SK-N-SH (cell line): ENCODE measurements at regions not wholly inside any gene's neighbourhood (a gene's known extent, or its start where the extent isn't known, plus 50 kb on each side); places are given as distances from the start of the nearest gene placed in this dataset.

Experiments used
- CTCF ChIA-PET: fragments of 300-600, 350-600 bp; formaldehyde crosslinking; extraction: SDS; loops from one replicate; lab custom pipeline; 2021; lab: Yijun Ruan, JAX
- POLR2A ChIA-PET: fragments of 350-600 bp; sonication (Branson Sonifier 250); formaldehyde crosslinking; extraction: SDS; loops from one replicate; lab custom pipeline; 2020; ENCODE audit warnings: antibody characterized with exemption, inconsistent platforms; lab: Yijun Ruan, JAX
- DNase-seq: peaks from one replicate; pipeline ENCODE4 v3.0.0; 2012
- H2AFZ ChIP-seq: fragments of 200-600 bp; sonication (generic); 2 replicates; pipeline ENCODE4 v1.8.1; 2016; ENCODE audit warnings: antibody characterized with exemption, mild to moderate bottlenecking, low read depth
- H3F3A ChIP-seq: fragments of 200-600 bp; sonication (generic); replicated peaks from 2 replicates; pipeline ENCODE3; 2016; ENCODE audit warnings: antibody characterized with exemption, mild to moderate bottlenecking; ENCODE audit not compliant: insufficient read depth
- H3K27ac ChIP-seq, 2 experiments: fragments of 200-500 bp in 1 of 2; fragments of 200-600 bp in 1 of 2; sonication (Bioruptor generic) in 1 of 2; sonication (generic), shearing (Covaris generic) in 1 of 2; 2 replicates each; pipeline versions ENCODE4 v1.5.1 to v1.6.1; 2014 to 2016; ENCODE audit warnings: low read depth in 2 of 2, inconsistent platforms in 1 of 2, low read length in 1 of 2, mild to moderate bottlenecking in 1 of 2, mixed read lengths in 1 of 2
- H3K27me3 ChIP-seq: fragments of 200-600 bp; sonication (generic), shearing (Covaris generic); 2 replicates; pipeline ENCODE4 v1.6.1; 2016; ENCODE audit warnings: mixed run types; ENCODE audit not compliant: insufficient read depth
- H3K36me3 ChIP-seq, 2 experiments: fragments of 200-500 bp in 1 of 2; fragments of 200-600 bp in 1 of 2; sonication (Bioruptor generic) in 1 of 2; sonication (generic) in 1 of 2; replicated peaks in 1 of 2; 2 replicates each; pipeline versions ENCODE3 to v1.5.1; 2014 to 2016; ENCODE audit warnings: low read length in 1 of 2, mild to moderate bottlenecking in 1 of 2; ENCODE audit not compliant: insufficient read depth in 2 of 2, control insufficient read depth in 1 of 2
- H3K4me1 ChIP-seq, 2 experiments: fragments of 200-500 bp in 1 of 2; fragments of 200-600 bp in 1 of 2; sonication (Bioruptor generic) in 1 of 2; sonication (generic), shearing (Covaris generic) in 1 of 2; 2 replicates each; pipeline versions ENCODE4 v1.5.1 to v1.6.1; 2014 to 2016; ENCODE audit warnings: low read depth in 1 of 2, low read length in 1 of 2, mixed run types in 1 of 2; ENCODE audit not compliant: insufficient read depth in 2 of 2, control insufficient read depth in 1 of 2
- H3K4me2 ChIP-seq: fragments of 200-600 bp; sonication (generic), shearing (Covaris generic); 2 replicates; pipeline ENCODE4 v1.6.1; 2017; ENCODE audit warnings: mixed run types
- H3K4me3 ChIP-seq, 2 experiments: fragments of 200-500 bp in 1 of 2; fragments of 200-600 bp in 1 of 2; sonication (Bioruptor generic) in 1 of 2; sonication (generic), shearing (Covaris generic) in 1 of 2; 2 replicates each; pipeline versions ENCODE4 v1.5.1 to v1.8.1; 2014 to 2016; ENCODE audit warnings: low read depth in 2 of 2, inconsistent platforms in 1 of 2, low read length in 1 of 2, mild to moderate bottlenecking in 1 of 2, mixed read lengths in 1 of 2, moderate library complexity in 1 of 2
- H3K79me2 ChIP-seq: fragments of 200-600 bp; sonication (generic); 2 replicates; pipeline ENCODE4 v1.8.1; 2017; ENCODE audit warnings: mild to moderate bottlenecking; ENCODE audit not compliant: insufficient read depth
- H3K9ac ChIP-seq: fragments of 200-600 bp; sonication (generic); 2 replicates; pipeline ENCODE4 v1.6.1; 2017; ENCODE audit warnings: mixed run types
- H3K9me2 ChIP-seq: fragments of 200-600 bp; sonication (generic); 2 replicates; pipeline ENCODE4 v1.6.1; 2017; ENCODE audit warnings: mixed run types
- H3K9me3 ChIP-seq: fragments of 200-600 bp; sonication (generic); 2 replicates; pipeline ENCODE4 v1.6.1; 2017; ENCODE audit warnings: mixed run types, mild to moderate bottlenecking, moderate library complexity
- H4K20me1 ChIP-seq: fragments of 200-600 bp; sonication (generic); 2 replicates; pipeline ENCODE4 v1.6.1; 2017; ENCODE audit warnings: mild to moderate bottlenecking, mixed run types; ENCODE audit not compliant: insufficient read depth
- EP300 ChIP-seq, 2 experiments: IDR thresholded peaks; 2 replicates each; pipeline versions ENCODE4 v1.4.0 to v1.6.1; 2012; ENCODE audit warnings: borderline replicate concordance in 1 of 2, low read depth in 1 of 2, low read length in 1 of 2
- EZH2phosphoT487 ChIP-seq: fragments of 200-600 bp; sonication (generic); IDR thresholded peaks from 2 replicates; pipeline ENCODE4 v1.6.1; 2017; ENCODE audit warnings: low read depth, mixed run types, mild to moderate bottlenecking, antibody characterized with exemption, moderate library complexity, borderline replicate concordance
- FOXM1 ChIP-seq: IDR thresholded peaks from 2 replicates; pipeline ENCODE4 v1.4.0; 2012; ENCODE audit warnings: low read depth, mild to moderate bottlenecking
- GABPA ChIP-seq: IDR thresholded peaks from 2 replicates; pipeline ENCODE4 v1.4.0; 2012; ENCODE audit warnings: low read depth, mild to moderate bottlenecking
- JUND ChIP-seq: IDR thresholded peaks from 2 replicates; pipeline ENCODE4 v1.4.0; 2012
- MEF2A ChIP-seq: IDR thresholded peaks from 2 replicates; pipeline ENCODE4 v1.4.0; 2012; ENCODE audit warnings: low read depth, borderline replicate concordance
- MXI1 ChIP-seq: IDR thresholded peaks from 2 replicates; pipeline ENCODE4 v1.6.1; 2012; ENCODE audit warnings: mild to moderate bottlenecking, low read depth, low read length, improper control_type of control experiment
- NFIC ChIP-seq: IDR thresholded peaks from 2 replicates; pipeline ENCODE4 v1.4.0; 2012; ENCODE audit warnings: borderline replicate concordance
- NRF1 ChIP-seq: IDR thresholded peaks from 2 replicates; pipeline ENCODE4 v1.6.1; 2012; ENCODE audit warnings: low read depth, mild to moderate bottlenecking, low read length
- POLR2AphosphoS5 ChIP-seq: IDR thresholded peaks from 2 replicates; pipeline ENCODE4 v1.6.1; 2012; ENCODE audit warnings: low read depth, low read length
- RCOR1 ChIP-seq: fragments of 150-350 bp; IDR thresholded peaks from 2 replicates; pipeline ENCODE4 v1.6.1; 2017; ENCODE audit warnings: antibody characterized with exemption, low read length
- RFX5 ChIP-seq: IDR thresholded peaks from 2 replicates; pipeline ENCODE4 v1.6.1; 2012; ENCODE audit warnings: mild to moderate bottlenecking, improper control_type of control experiment, low read length
- SIN3A ChIP-seq: IDR thresholded peaks from 2 replicates; pipeline ENCODE4 v1.6.1; 2012; ENCODE audit warnings: low read depth, mild to moderate bottlenecking, low read length, moderate library complexity, borderline replicate concordance
- TAF1 ChIP-seq: IDR thresholded peaks from 2 replicates; pipeline ENCODE4 v1.6.1; 2012; ENCODE audit warnings: low read depth, mild to moderate bottlenecking, low read length, moderate library complexity, borderline replicate concordance
- TEAD4 ChIP-seq: IDR thresholded peaks from 2 replicates; pipeline ENCODE4 v1.4.0; 2012; ENCODE audit warnings: mild to moderate bottlenecking, borderline replicate concordance; ENCODE audit not compliant: insufficient read depth
- WGBS: methylation state at CpG from one replicate; pipeline ENCODE4 v1.1.6; 2017; ENCODE audit warnings: low lambda C conversion rate; 5-methylcytosine and 5-hydroxymethylcytosine counted together
- TF ChIP-seq, protein P1 (sequence below): fragments of 200-600 bp; sonication (generic); IDR thresholded peaks from 2 replicates; pipeline ENCODE4 v1.6.1; 2017; ENCODE audit warnings: antibody characterized with exemption, mild to moderate bottlenecking, moderate library complexity
- TF ChIP-seq, protein P2 (sequence below): fragments of 150-350 bp; IDR thresholded peaks from 2 replicates; pipeline ENCODE4 v1.6.1; 2017; ENCODE audit warnings: antibody characterized with exemption, low read length, low read depth, borderline replicate concordance
- TF ChIP-seq, protein P3 (sequence below): IDR thresholded peaks from 2 replicates; pipeline ENCODE4 v1.4.0; 2012; ENCODE audit warnings: low read depth
- TF ChIP-seq, protein P4 (sequence below): IDR thresholded peaks from 2 replicates; pipeline ENCODE4; 2012

DNA sequence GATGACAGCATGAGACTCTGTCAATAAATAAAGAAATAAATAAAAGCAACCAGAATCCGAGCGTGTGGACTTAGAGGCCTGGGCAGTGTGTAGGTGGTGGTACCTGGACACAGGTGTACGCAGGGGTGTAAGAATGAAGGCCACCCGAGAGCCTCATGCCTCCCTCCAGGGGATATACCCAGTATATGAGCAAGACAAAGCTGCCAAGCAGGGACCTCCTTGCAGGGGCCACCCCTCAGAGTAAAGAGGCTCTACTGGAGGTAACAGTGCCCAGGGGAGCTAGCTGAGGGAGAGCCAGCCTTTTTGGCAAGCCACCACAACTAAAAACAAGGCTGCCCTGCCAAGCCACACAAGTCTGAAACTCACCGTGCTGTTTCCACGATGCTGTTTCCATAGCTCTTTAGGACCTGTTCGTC, 179.2 kb upstream of the RAB4A start:
- 71% methylated on average over 7 of the region's 7 CpGs for WGBS
- Histone ChIP-seq H3K4me2 (no peak overlapping the region), H3K9me3 (no peaks in the 10 kb centered on the region), H3K9ac (no peak overlapping the region), H3F3A (peaks cover 5% of the 10 kb centered on the region), H2AFZ (no peak overlapping the region), H3K36me3 (no peaks in the 10 kb centered on the region), H3K4me1 (peaks cover 0 to 6% of the 10 kb centered on the region in 2 experiments; a peak in 1 of 4 replicates), H3K27me3 (no peaks in the 10 kb centered on the region), H3K27ac (no peak overlapping the region), H4K20me1 (no peaks in the 10 kb centered on the region), H3K9me2 (no peaks in the 10 kb centered on the region), H3K79me2 (no peaks in the 10 kb centered on the region), H3K4me3 (no peak overlapping the region)
- TF ChIP-seq EZH2phosphoT487 (no peak), EP300 (IDR thresholded peaks at IDR 0.05; ENCODE audit: borderline replicate concordance in 1 of 2, low read depth in 1 of 2, low read length in 1 of 2) (no peak), RCOR1 (no peak), SIN3A (no peak), FOXM1 (no peak), RFX5 (no peak), GABPA (no peak), MXI1 (no peak), MEF2A (no peak), TAF1 (no peak), NFIC (no peak), POLR2AphosphoS5 (no peak), TEAD4 (no peak), NRF1 (no peak), JUND (no peak)
- TF ChIP-seq, protein P1, sequence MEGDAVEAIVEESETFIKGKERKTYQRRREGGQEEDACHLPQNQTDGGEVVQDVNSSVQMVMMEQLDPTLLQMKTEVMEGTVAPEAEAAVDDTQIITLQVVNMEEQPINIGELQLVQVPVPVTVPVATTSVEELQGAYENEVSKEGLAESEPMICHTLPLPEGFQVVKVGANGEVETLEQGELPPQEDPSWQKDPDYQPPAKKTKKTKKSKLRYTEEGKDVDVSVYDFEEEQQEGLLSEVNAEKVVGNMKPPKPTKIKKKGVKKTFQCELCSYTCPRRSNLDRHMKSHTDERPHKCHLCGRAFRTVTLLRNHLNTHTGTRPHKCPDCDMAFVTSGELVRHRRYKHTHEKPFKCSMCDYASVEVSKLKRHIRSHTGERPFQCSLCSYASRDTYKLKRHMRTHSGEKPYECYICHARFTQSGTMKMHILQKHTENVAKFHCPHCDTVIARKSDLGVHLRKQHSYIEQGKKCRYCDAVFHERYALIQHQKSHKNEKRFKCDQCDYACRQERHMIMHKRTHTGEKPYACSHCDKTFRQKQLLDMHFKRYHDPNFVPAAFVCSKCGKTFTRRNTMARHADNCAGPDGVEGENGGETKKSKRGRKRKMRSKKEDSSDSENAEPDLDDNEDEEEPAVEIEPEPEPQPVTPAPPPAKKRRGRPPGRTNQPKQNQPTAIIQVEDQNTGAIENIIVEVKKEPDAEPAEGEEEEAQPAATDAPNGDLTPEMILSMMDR: no peak
- TF ChIP-seq, protein P2, sequence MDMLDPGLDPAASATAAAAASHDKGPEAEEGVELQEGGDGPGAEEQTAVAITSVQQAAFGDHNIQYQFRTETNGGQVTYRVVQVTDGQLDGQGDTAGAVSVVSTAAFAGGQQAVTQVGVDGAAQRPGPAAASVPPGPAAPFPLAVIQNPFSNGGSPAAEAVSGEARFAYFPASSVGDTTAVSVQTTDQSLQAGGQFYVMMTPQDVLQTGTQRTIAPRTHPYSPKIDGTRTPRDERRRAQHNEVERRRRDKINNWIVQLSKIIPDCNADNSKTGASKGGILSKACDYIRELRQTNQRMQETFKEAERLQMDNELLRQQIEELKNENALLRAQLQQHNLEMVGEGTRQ: no peak
- TF ChIP-seq, protein P3, sequence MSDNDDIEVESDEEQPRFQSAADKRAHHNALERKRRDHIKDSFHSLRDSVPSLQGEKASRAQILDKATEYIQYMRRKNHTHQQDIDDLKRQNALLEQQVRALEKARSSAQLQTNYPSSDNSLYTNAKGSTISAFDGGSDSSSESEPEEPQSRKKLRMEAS: no peak
- TF ChIP-seq, protein P4, sequence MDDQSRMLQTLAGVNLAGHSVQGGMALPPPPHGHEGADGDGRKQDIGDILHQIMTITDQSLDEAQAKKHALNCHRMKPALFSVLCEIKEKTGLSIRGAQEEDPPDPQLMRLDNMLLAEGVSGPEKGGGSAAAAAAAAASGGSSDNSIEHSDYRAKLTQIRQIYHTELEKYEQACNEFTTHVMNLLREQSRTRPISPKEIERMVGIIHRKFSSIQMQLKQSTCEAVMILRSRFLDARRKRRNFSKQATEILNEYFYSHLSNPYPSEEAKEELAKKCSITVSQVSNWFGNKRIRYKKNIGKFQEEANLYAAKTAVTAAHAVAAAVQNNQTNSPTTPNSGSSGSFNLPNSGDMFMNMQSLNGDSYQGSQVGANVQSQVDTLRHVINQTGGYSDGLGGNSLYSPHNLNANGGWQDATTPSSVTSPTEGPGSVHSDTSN: no peak
- CTCF ChIA-PET: interaction anchor here (0.9 to 1.1 kb wide), 2 partner anchors 135 to 357 kb away, joined by 3 to 5 read pairs; partner anchors contain the start of gene RHOU
- no peak for DNase-seq
- POLR2A ChIA-PET: no interaction called here
